ENCODE measurements at regions not wholly inside any gene's neighbourhood (a gene's known extent, or its start where the extent isn't known, plus 50 kb on each side); places are given as distances from the start of the nearest gene placed in this dataset.

- TF ChIP-seq CTCF (conservative IDR thresholded peaks at IDR 0.05; ENCODE audit: low read depth, low read length) (no peak), EZH2 (IDR thresholded peaks at IDR 0.05; ENCODE audit: borderline replicate concordance, low read depth, low read length, poor library complexity, severe bottlenecking) (no peak)
These were observed 156.2 kb downstream of the MED10 start for GRCh38 chr5:6222121-6222520.
